B cell (primary cell): ENCODE measurements at regions not wholly inside any gene's neighbourhood (a gene's known extent, or its start where the extent isn't known, plus 50 kb on each side); places are given as distances from the start of the nearest gene placed in this dataset.

Source experiments
- ATAC-seq: fragments of 200-7000 bp; cut with Tn5 transposase; one replicate; pipeline ENCODE4 v1.10.0; 2021; ENCODE audit warnings: low read depth, mild to moderate bottlenecking, moderate number of reproducible peaks, moderate library complexity
- CTCF ChIA-PET: fragments of 350-600 bp; sonication (Branson Sonifier 250); formaldehyde crosslinking; loops from one replicate; lab custom pipeline; 2021; ENCODE audit warnings: antibody characterized with exemption, inconsistent platforms; lab: Charles Lee
- POLR2A ChIA-PET: fragments of 350-600 bp; sonication (Branson Sonifier 250); formaldehyde crosslinking; loops from one replicate; lab custom pipeline; 2021; ENCODE audit warnings: antibody characterized with exemption; lab: Charles Lee
- DNase-seq: peaks from one replicate; pipeline ENCODE4 v3.0.0; 2013
- H2AFZ ChIP-seq: 2 replicates; pipeline ENCODE4 v1.6.1; 2012; ENCODE audit warnings: mild to moderate bottlenecking, low read depth, low read length; ENCODE audit not compliant: insufficient read depth, poor library complexity, severe bottlenecking
- H3K27ac ChIP-seq, 2 donors: 1 replicate in 1 of 2; 2 replicates in 1 of 2; pipeline ENCODE4 v1.5.1; 2012 to 2013; ENCODE audit warnings: low read length in 2 of 2, mild to moderate bottlenecking in 2 of 2, moderate library complexity in 1 of 2
- H3K27me3 ChIP-seq, 4 experiments: fragments of 200-600 bp in 1 of 4; sonication (generic) in 1 of 4; replicated peaks in 1 of 4; 1 replicate in 2 of 4; 2 replicates in 2 of 4; pipeline versions ENCODE4 v1.6.1 to v1.7.0; 2013 to 2016; ENCODE audit warnings: low read length in 3 of 4, mild to moderate bottlenecking in 2 of 4, mixed read lengths in 1 of 4, moderate library complexity in 1 of 4; ENCODE audit not compliant: insufficient read depth in 4 of 4, control insufficient read depth in 3 of 4; ENCODE audit errors: control extremely low read depth in 1 of 4
- H3K36me3 ChIP-seq, 2 experiments: replicated peaks in 1 of 2; 1 replicate in 1 of 2; 2 replicates in 1 of 2; pipeline versions ENCODE4 v1.6.1 to v1.7.1; 2013; ENCODE audit warnings: low read length in 1 of 2; ENCODE audit not compliant: insufficient read depth in 2 of 2, control insufficient read depth in 1 of 2; ENCODE audit errors: control extremely low read depth in 1 of 2, extremely low read depth in 1 of 2
- H3K4me1 ChIP-seq, 2 donors: fragments of 200-600 bp in 1 of 2; sonication (generic) in 1 of 2; 1 replicate in 1 of 2; 2 replicates in 1 of 2; pipeline versions ENCODE4 v1.5.1 to v1.6.1; 2013 to 2017; ENCODE audit warnings: low read length in 2 of 2; ENCODE audit not compliant: control insufficient read depth in 2 of 2, insufficient read depth in 2 of 2
- H3K4me2 ChIP-seq: replicated peaks from 2 replicates; pipeline ENCODE3; 2012; ENCODE audit warnings: mild to moderate bottlenecking, low read depth, low read length; ENCODE audit not compliant: poor library complexity, severe bottlenecking
- H3K4me3 ChIP-seq, 5 experiments: fragments of 200-600 bp in 1 of 5; sonication (generic) in 1 of 5; 1 replicate in 3 of 5; 2 replicates in 2 of 5; pipeline versions ENCODE4 v1.5.1 to v1.7.0; 2011 to 2016; ENCODE audit warnings: low read length in 4 of 5, mild to moderate bottlenecking in 4 of 5, low read depth in 2 of 5, control low read depth in 1 of 5, moderate library complexity in 1 of 5; ENCODE audit not compliant: insufficient read depth in 1 of 5; ENCODE audit errors: control extremely low read depth in 1 of 5, extremely low read depth in 1 of 5
- H3K79me2 ChIP-seq: fragments of 200-600 bp; sonication (generic); one replicate; pipeline ENCODE4 v1.6.0; 2016; ENCODE audit warnings: low read length; ENCODE audit not compliant: control insufficient read depth, insufficient read depth
- H3K9ac ChIP-seq: fragments of 200-600 bp; sonication (generic); 2 replicates; pipeline ENCODE4 v1.6.1; 2017; ENCODE audit warnings: mild to moderate bottlenecking, low read length, moderate library complexity
- H3K9me3 ChIP-seq, 3 donors: one replicate each; pipeline versions ENCODE4 v1.6.1 to v1.7.1; 2013; ENCODE audit warnings: low read length in 2 of 3; ENCODE audit not compliant: control insufficient read depth in 2 of 3, insufficient read depth in 1 of 3; ENCODE audit errors: control extremely low read depth in 1 of 3
- H4K20me1 ChIP-seq: 2 replicates; pipeline ENCODE4 v1.6.0; 2012; ENCODE audit warnings: mild to moderate bottlenecking, low read length; ENCODE audit not compliant: insufficient read depth, control insufficient read depth, poor library complexity, severe bottlenecking
- H3K27ac Mint-ChIP-seq: one replicate; pipeline ENCODE4 v1.8.0; 2021; ENCODE audit warnings: mixed read lengths
- H3K27me3 Mint-ChIP-seq: one replicate; pipeline ENCODE4 v1.8.0; 2021; ENCODE audit warnings: mixed read lengths
- H3K4me1 Mint-ChIP-seq: one replicate; pipeline ENCODE4 v1.8.0; 2021; ENCODE audit warnings: mixed read lengths
- H3K4me3 Mint-ChIP-seq: one replicate; pipeline ENCODE4 v1.8.0; 2021; ENCODE audit warnings: mixed read lengths
- H3K9me3 Mint-ChIP-seq: one replicate; pipeline ENCODE4 v1.8.0; 2022; ENCODE audit warnings: mixed read lengths; ENCODE audit not compliant: insufficient read depth
- CTCF ChIP-seq: fragments of 200-600 bp; IDR thresholded peaks from one replicate; pipeline ENCODE4 v1.8.0; 2022; ENCODE audit warnings: antibody characterized with exemption, mild to moderate bottlenecking
- EZH2 ChIP-seq: IDR thresholded peaks from 2 replicates; pipeline ENCODE4 v1.6.1; 2012; ENCODE audit warnings: borderline replicate concordance, low read depth, mild to moderate bottlenecking, moderate library complexity, low read length; ENCODE audit not compliant: insufficient read depth, poor library complexity, severe bottlenecking
- WGBS: methylation state at CpG from one replicate; pipeline ENCODE4 v1.1.5; 2013; ENCODE audit warnings: missing lambda C conversion rate; ENCODE audit not compliant: insufficient coverage; 5-methylcytosine and 5-hydroxymethylcytosine counted together
- intact Hi-C: fragments of 100-400 bp; cut with micrococcal nuclease; formaldehyde crosslinking; loops from one replicate; pipeline ENCODE4 v1.10.0; 2022

- 79% methylated on average over 1 of the region's 4 CpGs for WGBS
Measured at GRCh38 chr3:24947103-24947502, 452.5 kb upstream of the THRB start.

DNA sequence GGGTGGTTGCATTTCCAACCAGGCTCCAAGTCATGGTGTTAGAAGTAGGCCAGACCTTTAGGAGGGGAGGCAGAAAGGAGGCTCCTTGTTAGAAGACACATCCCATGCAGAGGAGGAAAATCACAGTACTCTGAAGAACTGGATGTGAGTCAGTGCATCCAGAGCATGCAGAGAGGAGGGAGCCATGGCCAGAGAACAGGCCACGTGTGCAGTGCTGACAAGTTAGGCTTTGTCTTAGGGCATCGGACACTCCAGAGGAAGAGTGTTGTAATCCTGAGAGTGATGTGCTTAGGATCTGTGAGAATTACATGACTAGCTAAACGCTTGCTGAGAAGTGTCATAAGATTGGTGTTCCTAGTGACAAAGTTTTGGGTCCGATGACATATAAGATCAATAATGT lies 456.5 kb upstream of the THRB start:
- no peak overlapping the region for H3K27ac ChIP-seq
- no peak for ATAC-seq
- H3K4me3 ChIP-seq, result no peak overlapping the region
- no peaks in the 10 kb centered on the region for H3K36me3 ChIP-seq
- TF ChIP-seq CTCF (no peak), EZH2 (no peak)
- ChIA-PET CTCF (no interaction called here), POLR2A (no interaction called here)
- intact Hi-C loops, result no loop called here
- 91% methylated on average over 2 of the region's 4 CpGs for WGBS
- no peaks in the 10 kb centered on the region for H4K20me1 ChIP-seq
- H3K27ac Mint-ChIP-seq, result no peak overlapping the region
- no peaks in the 10 kb centered on the region for H3K27me3 ChIP-seq
- H3K9me3 ChIP-seq, result no peaks in the 10 kb centered on the region
- no peaks in the 10 kb centered on the region for H3K4me1 ChIP-seq
- no peak overlapping the region for H3K4me3 Mint-ChIP-seq
- H3K9ac ChIP-seq, result no peak overlapping the region
- no peak for DNase-seq
- no peaks in the 10 kb centered on the region for H3K27me3 Mint-ChIP-seq
- H3K4me1 Mint-ChIP-seq, result no peaks in the 10 kb centered on the region
- H3K9me3 Mint-ChIP-seq, result no peaks in the 10 kb centered on the region
- H3K79me2 ChIP-seq, result no peaks in the 10 kb centered on the region
- H3K4me2 ChIP-seq, result no peak overlapping the region
- no peak overlapping the region for H2AFZ ChIP-seq

More at GRCh38 chr3:24947103-24947502, 452.5 kb upstream of the THRB start:
- Histone ChIP-seq H3K4me3 (no peak overlapping the region), H3K36me3 (no peaks in the 10 kb centered on the region), H3K27ac (no peak overlapping the region), H3K4me2 (no peak overlapping the region), H3K4me1 (no peaks in the 10 kb centered on the region), H3K9me3 (no peaks in the 10 kb centered on the region), H3K79me2 (no peaks in the 10 kb centered on the region), H3K9ac (no peak overlapping the region), H3K27me3 (no peaks in the 10 kb centered on the region), H4K20me1 (no peaks in the 10 kb centered on the region), H2AFZ (no peak overlapping the region)
- ChIA-PET CTCF (interaction anchor here (0.5 kb wide), 1 partner anchor 57 kb away, joined by 3 read pairs; no protein-coding TSS in a partner anchor), POLR2A (no interaction called here)
- TF ChIP-seq EZH2 (no peak), CTCF (no peak)
- H3K9me3 Mint-ChIP-seq, result no peaks in the 10 kb centered on the region
- H3K27ac Mint-ChIP-seq, result no peak overlapping the region
- DNase-seq, result no peak
- H3K27me3 Mint-ChIP-seq, result no peaks in the 10 kb centered on the region
- intact Hi-C loops, result no loop called here
- H3K4me3 Mint-ChIP-seq, result no peak overlapping the region
- ATAC-seq, result no peak
- no peaks in the 10 kb centered on the region for H3K4me1 Mint-ChIP-seq
